ENCODE measurements at regions not wholly inside any gene's neighbourhood (a gene's known extent, or its start where the extent isn't known, plus 50 kb on each side); places are given as distances from the start of the nearest gene placed in this dataset.
"Not testable (repeated sequence)": the region's sequence is repeated elsewhere in the genome, so short reads cannot be mapped to it uniquely, and the experiment has no call there.

DNA sequence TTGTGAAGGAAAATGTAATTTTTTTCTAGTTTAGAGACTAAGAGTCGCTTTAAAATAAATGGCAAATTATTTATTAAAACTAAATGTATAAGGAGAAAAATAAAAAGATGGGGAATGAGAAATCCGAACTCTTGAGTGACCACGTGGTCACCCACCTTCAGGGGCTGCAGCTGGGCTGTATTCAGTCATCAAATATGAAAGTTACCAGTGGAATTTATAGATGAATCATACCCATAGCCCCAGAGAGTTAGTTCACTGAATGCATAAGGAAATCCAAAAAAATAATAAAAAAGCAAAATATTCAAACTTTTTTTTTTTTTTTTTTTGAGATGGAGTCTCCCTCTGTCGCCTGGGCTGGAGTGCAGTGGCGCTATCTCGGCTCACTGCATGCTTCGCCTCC lies 947.7 kb upstream of the ADGRB3 start:
- DNase-seq (ENCODE audit: extremely low read depth, insufficient read length), result no peak
- Histone ChIP-seq H3K36me3 (ENCODE audit: control insufficient read depth, insufficient read depth, low read length) (no peaks in the 10 kb centered on the region), H3K4me3 (replicated peaks; ENCODE audit: low read depth, low read length) (no peak overlapping the region), H3K27me3 (replicated peaks; ENCODE audit: control insufficient read depth, insufficient read depth, low read length) (no peaks in the 10 kb centered on the region)
- TF ChIP-seq, protein P1, sequence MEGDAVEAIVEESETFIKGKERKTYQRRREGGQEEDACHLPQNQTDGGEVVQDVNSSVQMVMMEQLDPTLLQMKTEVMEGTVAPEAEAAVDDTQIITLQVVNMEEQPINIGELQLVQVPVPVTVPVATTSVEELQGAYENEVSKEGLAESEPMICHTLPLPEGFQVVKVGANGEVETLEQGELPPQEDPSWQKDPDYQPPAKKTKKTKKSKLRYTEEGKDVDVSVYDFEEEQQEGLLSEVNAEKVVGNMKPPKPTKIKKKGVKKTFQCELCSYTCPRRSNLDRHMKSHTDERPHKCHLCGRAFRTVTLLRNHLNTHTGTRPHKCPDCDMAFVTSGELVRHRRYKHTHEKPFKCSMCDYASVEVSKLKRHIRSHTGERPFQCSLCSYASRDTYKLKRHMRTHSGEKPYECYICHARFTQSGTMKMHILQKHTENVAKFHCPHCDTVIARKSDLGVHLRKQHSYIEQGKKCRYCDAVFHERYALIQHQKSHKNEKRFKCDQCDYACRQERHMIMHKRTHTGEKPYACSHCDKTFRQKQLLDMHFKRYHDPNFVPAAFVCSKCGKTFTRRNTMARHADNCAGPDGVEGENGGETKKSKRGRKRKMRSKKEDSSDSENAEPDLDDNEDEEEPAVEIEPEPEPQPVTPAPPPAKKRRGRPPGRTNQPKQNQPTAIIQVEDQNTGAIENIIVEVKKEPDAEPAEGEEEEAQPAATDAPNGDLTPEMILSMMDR (IDR thresholded peaks at IDR 0.05; ENCODE audit: insufficient read depth, low read length, poor library complexity, severe bottlenecking), result no peak

DNA sequence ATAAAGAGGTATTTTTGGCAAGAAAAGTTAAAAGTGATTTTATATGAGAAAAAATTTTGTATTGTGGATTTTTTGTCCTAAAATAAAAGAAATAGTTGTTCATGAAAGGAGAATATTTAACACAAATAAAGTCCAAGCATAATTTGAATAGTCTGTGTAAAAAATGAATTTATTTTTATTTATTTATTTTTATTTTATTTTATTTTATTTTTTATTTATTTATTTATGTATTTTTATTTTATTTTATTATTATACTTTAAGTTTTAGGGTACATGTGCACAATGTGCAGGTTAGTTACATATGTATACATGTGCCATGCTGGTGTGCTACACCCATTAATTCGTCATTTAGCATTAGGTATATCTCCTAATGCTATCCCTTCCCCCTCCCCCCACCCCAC lies 948.9 kb upstream of the ADGRB3 start:
- DNase-seq (ENCODE audit: extremely low read depth, insufficient read length); H3K36me3 ChIP-seq (ENCODE audit: control insufficient read depth, insufficient read depth, low read length); H3K4me3 ChIP-seq (replicated peaks; ENCODE audit: low read depth, low read length); H3K27me3 ChIP-seq (replicated peaks; ENCODE audit: control insufficient read depth, insufficient read depth, low read length): not testable (repeated sequence)

DNA sequence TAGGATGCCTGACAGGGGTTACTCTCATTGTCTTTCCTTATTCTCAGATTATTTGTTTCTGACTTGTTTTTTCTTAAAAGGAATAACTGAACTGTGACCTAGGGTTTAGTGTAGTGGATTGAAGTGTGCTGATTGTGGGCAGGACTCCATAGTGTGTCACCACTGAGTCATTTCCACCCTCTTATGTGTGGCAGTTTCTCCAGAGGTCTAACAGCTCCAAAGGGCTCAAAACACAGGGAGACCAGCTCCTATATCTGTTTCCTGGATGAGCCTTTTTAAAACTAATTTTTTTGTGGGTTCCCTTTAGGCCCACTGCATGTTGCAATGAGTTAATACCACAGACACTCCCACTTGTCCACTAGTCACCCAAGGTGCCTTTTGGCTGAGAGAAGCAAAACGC lies 951.1 kb upstream of the ADGRB3 start:
- Histone ChIP-seq H3K27me3 (replicated peaks; ENCODE audit: control insufficient read depth, insufficient read depth, low read length) (no peaks in the 10 kb centered on the region), H3K36me3 (ENCODE audit: control insufficient read depth, insufficient read depth, low read length) (no peaks in the 10 kb centered on the region), H3K4me3 (replicated peaks; ENCODE audit: low read depth, low read length) (no peak overlapping the region)
- DNase-seq (ENCODE audit: extremely low read depth, insufficient read length), result no peak
- TF ChIP-seq, protein P1 (IDR thresholded peaks at IDR 0.05; ENCODE audit: insufficient read depth, low read length, poor library complexity, severe bottlenecking), result no peak

DNA sequence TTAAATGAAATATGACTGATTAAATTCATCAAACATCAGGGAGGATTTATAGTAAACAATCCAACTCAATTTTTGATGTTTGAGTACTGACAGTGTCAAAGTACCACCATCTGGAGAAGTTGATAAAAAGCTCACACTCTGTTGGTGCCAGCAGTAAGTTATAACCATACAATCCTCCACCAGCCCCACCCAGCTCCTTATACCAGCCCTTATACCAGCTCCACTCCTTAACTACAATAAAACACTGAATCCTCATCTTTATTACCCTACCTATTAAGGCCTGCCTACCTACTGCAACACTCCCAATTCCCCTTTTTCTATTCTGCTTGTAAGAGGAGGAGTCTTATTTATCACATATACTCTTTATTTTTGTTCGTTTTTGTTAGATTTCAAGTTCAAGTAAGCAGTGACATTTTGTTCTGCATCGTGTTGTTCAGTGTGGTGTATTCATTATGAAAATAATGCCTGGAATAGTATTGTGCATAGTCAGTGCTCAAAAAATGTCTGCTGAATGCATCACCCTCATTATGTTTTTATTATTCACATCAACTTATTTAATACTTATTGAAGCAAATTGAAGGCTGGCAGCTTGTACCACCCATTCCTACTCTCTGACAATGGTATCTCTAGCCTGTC lies 954.7 kb upstream of the ADGRB3 start:
- TF ChIP-seq, protein P1 (IDR thresholded peaks at IDR 0.05; ENCODE audit: insufficient read depth, low read length, poor library complexity, severe bottlenecking), result no peak
- H3K27me3 ChIP-seq (replicated peaks; ENCODE audit: control insufficient read depth, insufficient read depth, low read length), result no peaks in the 10 kb centered on the region
- DNase-seq (ENCODE audit: extremely low read depth, insufficient read length), result no peak
- H3K4me3 ChIP-seq (replicated peaks; ENCODE audit: low read depth, low read length), result no peak overlapping the region
- H3K36me3 ChIP-seq (ENCODE audit: control insufficient read depth, insufficient read depth, low read length), result no peaks in the 10 kb centered on the region

DNA sequence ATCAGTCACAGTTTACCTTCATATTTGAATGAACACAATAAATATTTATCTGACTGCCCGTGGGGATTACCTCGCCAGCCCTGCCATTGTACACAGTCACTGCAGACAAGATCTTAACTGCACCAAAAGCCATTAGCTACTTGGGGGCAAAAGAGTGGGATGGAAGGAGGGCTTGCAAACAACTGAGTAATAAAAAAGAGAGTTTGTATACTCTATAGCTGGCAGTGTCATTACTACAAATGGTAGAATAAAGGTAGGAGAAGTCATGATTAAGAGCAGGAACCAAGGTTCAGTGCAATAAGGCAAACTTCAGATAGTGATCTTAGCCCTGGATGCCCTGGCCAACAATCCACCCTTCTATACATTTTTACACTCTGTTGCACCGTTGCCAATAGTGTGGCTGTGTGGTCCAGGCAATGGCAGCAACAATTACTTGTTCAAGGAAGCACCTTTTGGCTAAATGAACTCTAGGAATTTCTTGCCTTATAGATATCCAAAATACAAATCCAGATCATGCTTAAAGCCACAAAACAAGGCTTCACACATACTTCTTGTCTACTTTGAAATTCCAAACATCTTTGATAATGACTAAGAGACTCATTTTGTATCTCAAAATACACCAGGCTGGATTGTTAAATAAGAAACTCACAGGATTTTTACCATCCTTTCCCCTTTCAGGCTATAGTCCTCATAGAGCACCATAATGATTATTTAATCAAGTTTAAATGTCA lies 955.4 kb upstream of the ADGRB3 start:
- H3K4me3 ChIP-seq (replicated peaks; ENCODE audit: low read depth, low read length), result no peak overlapping the region
- DNase-seq (ENCODE audit: extremely low read depth, insufficient read length), result no peak
- no peaks in the 10 kb centered on the region for H3K27me3 ChIP-seq (replicated peaks; ENCODE audit: control insufficient read depth, insufficient read depth, low read length)
- H3K36me3 ChIP-seq (ENCODE audit: control insufficient read depth, insufficient read depth, low read length), result no peaks in the 10 kb centered on the region
- TF ChIP-seq, protein P1 (IDR thresholded peaks at IDR 0.05; ENCODE audit: insufficient read depth, low read length, poor library complexity, severe bottlenecking), result no peak

DNA sequence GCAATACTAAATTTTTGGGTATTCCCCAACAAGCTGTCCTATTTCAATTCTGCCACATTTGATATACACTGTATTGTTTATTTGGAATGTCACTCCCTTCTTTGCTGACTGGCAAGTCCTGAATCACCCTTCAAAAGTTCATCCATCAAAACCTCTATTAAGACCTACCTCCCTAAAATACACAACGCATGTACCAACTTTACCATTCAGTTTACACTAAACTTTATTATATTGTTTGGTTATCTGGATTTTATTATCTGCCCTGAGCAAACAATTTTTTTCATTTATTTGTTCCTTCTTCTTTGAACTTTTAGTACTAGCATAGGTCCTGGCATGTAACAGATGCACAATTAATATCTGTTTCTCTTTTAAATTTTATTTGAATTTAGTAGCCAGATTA lies 958.2 kb upstream of the ADGRB3 start:
- Histone ChIP-seq H3K4me3 (replicated peaks; ENCODE audit: low read depth, low read length) (no peak overlapping the region), H3K27me3 (replicated peaks; ENCODE audit: control insufficient read depth, insufficient read depth, low read length) (no peaks in the 10 kb centered on the region), H3K36me3 (ENCODE audit: control insufficient read depth, insufficient read depth, low read length) (no peaks in the 10 kb centered on the region)
- DNase-seq (ENCODE audit: extremely low read depth, insufficient read length), result no peak
- TF ChIP-seq, protein P1 (IDR thresholded peaks at IDR 0.05; ENCODE audit: insufficient read depth, low read length, poor library complexity, severe bottlenecking), result no peak
